Activated naive CD8-positive, alpha-beta T cell treated with anti-CD3 and anti-CD28 coated beads, Interleukin-2, amount 50 U/mL, for 16 hours (primary cell): ENCODE measurements at regions not wholly inside any gene's neighbourhood (a gene's known extent, or its start where the extent isn't known, plus 50 kb on each side); places are given as distances from the start of the nearest gene placed in this dataset.
"Not testable (repeated sequence)": the region's sequence is repeated elsewhere in the genome, so short reads cannot be mapped to it uniquely, and the experiment has no call there.

Experiments
- DNase-seq: peaks from one replicate; pipeline ENCODE4 v3.0.0-alpha.2; 2020; ENCODE audit warnings: low read depth, low spot score

- DNase-seq = no peak
These were observed 231.6 kb upstream of the ANKH start for GRCh38 chr5:15103130-15103529.

DNA sequence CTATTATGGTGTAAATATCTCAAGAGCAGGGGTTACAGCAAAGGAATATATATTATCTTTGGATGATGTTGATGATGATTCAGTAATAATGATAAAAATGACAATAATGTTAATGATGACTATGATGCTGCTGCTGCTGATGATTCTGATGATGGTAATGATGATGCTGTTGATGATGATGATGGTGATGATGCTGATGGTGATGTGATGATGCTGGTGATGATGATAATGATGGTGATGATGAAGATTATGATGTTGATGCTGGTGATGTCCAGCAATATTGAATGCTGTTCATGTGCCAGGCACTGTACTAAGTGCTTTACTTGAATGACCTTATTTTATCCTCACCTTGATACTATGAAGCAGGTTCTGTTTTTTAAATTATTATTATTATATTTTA lies 226.0 kb upstream of the ANKH start:
- no peak for DNase-seq

DNA sequence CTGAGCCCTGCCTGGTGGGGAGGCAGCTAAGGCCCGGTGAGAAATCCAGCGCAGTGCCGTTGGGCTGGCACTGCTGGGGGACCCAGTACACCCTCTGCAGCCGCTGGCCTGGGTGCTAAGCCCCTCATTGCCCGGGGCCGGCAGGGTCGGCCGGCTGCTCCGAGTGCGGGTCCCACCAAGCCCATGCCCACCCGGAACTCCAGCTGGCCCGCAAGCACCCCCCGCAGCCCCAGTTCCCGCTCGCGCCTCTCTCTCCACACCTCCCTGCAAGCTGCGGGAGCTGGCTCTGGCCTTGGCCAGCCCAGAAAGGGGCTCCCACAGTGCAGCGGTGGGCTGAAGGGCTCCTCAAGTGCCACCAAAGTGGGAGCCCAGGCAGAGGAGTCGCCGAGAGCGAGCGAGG lies 225.1 kb upstream of the ANKH start:
- not testable (repeated sequence) for DNase-seq

GRCh38 chr5:15092801-15093200 lies 221.2 kb upstream of the ANKH start:
- DNase-seq = no peak

DNA sequence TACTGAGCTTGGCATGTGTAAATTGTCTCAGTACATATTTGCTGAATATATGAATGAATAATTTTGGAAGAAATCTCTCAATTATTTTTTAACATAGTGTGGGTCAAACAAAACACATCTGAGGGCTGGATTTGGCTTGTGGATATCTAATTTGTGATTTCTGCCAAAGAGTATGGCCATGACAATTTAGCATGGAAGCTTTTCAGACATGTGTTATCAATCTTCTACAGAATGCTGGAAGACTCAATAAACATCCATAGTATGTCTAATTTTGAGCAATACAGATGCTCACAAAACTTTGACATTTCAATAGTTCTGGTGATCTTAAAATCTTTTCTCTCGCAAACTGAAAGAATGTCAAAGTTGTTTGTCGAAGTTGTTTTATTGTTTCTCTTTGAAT lies 214.1 kb upstream of the ANKH start:
- DNase-seq = no peak

- no peak for DNase-seq
These were observed 210.5 kb upstream of the ANKH start for GRCh38 chr5:15082096-15082495.

DNA sequence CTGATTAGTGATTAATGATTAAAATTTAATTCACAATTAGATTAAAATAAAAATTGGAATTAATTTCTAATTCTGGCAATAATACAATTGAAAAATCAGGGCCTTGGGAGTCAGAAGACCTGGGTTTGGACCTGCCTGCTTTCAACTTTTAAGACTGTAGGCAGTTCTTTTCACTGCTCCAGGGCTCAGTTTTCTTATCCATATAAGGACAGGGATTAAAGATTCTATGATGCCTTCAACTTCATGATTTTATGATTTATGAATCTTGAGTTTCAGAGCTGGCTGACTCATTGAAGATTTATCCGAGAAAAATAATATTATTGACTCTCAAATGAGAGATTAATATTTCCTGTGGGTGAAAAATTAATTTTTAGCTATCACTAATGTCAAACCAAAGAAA lies 208.6 kb upstream of the ANKH start:
- no peak for DNase-seq

DNA sequence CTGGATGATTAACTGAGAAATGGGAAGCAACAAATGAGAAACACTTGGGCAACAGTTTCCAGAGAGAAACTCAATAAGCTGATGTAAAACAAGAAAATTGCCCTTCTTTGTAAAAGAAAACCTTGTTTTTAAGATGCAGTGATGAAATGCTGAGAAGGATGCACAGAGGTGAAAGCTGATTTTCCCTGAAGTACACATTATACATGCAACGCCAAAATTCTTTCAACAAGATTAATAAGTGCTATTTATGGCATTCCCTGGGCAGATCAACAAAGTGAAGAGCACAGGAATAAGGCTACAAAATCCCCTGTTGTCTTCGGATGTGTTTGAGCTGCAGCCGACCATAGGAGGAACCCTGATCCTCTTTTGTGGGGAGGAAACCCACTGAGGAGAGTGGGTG lies 208.0 kb upstream of the ANKH start:
- DNase-seq = no peak

DNA sequence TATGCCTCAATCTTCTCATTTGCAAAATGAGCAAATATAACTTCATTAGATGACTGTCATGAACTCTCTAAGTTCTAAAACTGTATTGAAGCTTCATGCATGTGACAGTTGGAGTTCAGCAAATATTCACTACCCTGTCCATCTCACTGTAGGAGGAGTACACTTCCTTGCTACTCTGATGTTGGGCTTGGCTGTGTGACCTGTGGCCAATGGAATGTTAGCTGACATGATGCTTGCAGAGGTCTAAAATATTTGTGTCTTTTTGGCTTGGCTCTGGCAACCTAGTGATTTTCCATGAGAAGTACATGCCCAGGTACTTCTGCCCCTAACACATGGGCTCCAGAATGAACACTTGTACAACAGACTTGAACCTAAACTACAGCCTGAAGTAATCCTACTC lies 203.1 kb upstream of the ANKH start:
- no peak for DNase-seq

DNA sequence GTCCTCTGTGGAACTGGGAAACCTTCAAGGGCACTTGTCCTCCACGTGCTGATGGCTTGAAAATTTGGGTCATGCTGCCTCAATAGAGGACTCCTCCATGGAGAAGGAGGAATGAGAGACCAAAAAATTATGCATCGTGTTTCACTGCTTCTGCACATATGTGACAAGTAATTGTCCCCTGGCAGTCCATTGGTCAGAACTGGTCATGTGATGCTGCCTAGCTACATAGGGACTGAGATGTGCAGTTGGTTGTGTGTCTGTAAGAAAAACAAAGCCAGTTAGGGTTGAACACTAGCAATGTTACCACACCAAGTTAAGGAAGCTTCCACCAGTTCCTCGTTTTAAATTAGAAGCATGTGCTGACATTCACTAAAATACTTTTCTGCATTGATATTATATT lies 201.9 kb upstream of the ANKH start:
- no peak for DNase-seq

DNA sequence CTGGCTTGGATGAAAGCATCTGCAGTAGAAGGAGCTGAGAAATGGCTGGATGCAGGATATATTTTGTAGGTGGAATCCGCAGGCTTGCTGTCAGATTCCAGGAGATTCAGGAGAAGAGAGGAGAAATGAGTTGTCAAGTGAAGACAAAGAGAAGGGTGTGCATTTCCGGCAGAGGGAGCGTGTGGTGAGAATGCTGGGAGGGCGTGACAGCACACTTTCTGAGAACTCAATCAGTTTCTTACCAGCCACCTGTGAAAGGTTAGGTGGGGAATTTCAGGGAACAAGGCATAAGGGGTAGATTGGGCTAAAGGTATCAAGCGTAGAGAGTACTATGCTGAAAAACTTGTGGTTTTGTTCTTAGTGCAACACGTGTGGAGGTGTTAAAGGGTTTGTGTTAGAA lies 199.3 kb upstream of the ANKH start:
- no peak for DNase-seq

DNA sequence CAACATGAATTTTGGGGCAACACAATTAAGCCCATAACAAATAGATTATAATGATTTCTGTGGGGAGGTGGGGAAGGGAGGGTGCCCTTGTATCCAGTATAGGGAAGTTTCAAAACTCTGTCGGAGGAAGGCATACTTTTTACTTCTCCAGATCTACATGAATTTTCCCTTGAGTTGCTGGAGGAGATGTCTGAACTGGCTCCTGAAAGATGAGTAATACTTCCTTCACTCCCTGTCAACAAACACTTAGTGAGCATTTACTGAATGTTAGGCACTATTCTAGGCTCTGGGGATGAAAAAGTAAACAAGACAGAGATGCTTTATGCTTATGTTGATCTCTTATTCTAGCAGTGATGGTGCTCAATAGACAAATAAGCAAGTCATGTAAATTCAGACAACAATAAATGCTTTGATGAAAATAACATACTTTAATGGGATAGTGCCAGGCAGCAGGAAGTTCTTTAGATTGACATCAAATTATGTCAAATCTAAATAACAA lies 197.9 kb upstream of the ANKH start:
- no peak for DNase-seq

- no peak for DNase-seq
These were observed 193.5 kb upstream of the ANKH start for GRCh38 chr5:15065091-15065490.

DNA sequence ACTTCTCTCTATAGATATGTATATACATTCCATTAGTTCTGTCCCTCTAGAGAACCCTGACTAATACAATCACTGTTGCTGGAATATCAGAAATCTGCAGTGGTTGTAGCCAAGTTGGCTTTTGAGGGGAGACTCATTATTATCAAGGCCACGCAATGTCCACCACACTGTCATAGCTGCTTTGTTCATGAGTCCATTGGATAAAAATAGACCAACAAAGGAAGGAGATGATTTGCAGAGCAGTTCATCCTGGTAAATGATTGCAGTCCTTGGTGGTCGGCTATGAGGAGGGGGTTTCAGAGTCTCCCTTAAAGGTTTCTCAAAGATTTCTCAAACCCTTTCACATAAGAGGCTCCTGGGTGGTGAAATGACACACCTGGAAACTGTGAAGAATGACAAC lies 192.8 kb upstream of the ANKH start:
- DNase-seq = no peak

GRCh38 chr5:15056988-15057592 lies 185.5 kb upstream of the ANKH start:
- DNase-seq = no peak

GRCh38 chr5:15044521-15044920 lies 172.9 kb upstream of the ANKH start:
- DNase-seq = no peak

DNA sequence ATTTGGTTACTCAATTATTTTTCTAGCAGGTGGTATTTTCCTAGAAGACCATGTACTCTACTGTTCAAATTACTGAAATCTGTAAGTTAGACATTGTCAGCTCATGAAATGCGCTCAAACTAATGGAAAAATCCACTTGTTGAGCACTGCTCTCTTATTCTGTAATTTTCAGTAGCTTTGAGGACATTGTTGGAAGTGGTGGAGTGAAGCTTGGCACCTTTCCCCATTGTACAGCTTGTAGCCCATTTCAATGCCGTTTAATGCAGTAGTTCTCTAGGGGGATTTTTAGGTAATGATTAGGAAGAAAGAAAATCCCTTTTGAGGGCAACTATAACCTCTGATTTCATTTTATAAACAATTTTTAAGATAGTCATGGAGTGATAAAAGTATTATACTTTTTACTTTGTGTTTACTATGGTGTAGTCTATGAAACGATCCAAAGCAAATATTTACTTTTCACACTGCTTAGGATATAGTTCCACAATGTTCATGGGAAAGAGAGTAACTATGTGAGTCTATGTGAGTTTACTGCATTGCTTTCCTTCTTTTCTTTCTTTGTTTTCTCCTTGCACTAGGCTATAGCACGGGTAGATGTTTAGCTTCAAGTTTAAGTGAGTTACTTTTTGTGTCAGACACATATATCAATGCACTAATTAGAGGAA lies 165.8 kb upstream of the ANKH start:
- no peak for DNase-seq

DNA sequence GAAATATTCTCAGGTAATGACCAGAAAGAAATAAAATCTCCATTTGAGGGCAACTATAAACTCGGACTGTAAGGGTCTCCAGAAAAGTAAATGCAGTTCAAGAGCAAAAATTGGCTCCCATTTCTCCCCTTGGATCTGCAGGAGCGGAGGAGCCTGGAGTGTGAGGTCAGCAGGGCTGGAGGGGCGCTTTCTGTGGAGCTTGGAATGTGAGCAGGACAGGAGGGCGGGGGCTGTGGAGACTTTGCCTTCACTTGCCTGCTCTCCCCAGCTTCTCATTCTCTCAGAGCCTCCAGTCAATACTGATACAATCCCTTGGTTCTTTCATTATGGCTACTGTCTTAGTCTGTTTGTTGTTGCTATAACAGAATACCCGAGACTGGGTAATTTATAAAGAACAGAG lies 162.8 kb upstream of the ANKH start:
- no peak for DNase-seq

DNA sequence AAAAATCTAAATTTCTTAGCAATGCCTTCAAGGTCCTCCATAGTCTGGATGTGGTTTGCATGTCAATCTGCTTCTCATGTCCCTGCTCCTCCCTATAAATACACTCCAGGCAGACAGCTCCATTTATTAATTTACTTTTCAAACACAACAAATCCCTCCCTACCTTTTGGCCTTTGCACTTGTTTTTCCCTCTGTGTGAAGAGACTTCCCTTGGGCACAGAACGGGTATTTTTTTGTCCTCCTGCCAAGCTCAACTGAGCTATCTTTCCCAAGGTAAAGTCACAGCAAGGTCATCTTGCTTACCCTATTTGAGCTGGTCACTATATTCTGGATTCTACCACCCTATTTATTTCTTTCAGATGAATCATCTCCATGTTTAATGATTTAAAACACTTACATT lies 159.6 kb upstream of the ANKH start:
- DNase-seq = no peak

DNA sequence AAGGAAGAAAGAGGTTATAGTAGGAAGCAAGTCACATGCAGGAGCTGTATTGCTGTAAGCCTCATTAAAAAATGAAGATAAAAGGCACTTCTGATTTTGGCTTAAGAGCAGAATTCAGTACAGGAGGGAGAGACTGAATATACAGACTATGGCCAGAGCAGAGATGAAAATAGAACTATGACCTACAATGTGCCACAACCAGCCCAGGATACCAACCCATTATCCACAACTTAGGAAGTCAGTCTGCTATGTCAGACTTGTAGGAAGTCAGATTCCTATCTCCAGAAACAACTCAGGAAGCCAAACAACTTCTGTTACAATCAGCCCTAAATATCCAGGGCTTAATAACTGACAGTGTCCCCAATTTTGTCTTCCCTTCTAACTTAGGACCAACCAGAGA lies 156.2 kb upstream of the ANKH start:
- DNase-seq = no peak

DNA sequence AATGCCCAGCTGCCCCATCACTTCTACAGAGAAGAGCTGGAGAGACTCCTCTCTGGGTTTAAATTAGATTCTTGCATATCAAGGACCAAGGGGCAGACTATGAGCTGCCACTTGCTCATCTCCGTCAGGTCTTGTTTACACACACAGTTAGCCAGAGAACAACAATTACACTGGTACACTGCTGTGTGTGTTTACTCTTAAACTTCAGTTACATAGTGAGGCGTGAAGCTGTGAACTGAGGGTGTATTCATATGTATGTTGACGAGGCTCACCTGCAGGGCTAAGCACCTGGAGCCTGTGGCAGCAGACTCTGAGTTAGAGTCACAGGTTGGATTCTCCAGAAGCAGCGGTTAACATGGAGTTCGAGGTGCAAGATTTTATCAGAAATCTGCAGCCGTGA lies 155.4 kb upstream of the ANKH start:
- no peak for DNase-seq

DNA sequence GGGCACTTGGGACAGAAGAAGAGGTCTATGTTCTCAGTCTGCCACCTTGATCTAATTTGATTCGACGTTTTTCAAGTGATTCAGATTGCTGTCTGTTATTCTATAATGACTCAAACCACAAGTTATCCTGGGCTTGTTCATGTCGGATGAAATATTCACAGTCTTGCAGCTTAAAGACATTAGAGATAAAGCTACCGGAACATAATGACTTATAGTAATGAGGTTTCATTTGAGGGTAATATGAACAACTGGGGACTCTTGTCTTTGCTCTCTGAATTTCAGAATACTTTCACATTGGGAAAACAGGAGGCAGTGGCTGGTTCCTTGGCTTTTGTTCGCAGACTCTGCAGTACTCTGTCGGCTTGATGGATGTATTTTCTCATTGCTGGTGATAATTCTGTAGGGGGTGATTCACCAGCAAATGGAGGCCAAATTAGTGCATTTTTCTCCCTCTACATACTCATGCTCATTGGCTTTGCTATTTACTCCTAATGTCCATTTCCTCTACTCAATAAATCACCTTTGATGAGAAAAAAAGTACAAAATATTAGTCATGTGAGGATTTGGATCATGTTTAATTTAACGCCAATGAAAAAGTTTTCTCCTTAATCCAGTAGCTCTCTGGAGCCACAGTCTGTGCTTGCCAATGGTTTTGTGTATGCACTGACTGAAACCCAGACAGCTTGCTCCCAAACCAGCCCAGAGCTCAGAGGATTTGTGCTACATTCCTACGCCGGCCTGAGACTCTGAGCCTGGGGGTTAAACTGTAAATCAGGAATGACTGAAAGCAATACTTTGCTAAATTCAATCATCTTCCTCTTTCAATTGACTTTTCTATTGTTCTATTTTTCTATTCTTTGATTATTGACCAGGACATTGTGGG lies 154.7 kb upstream of the ANKH start:
- DNase-seq = no peak

- DNase-seq = no peak
These were observed 152.3 kb upstream of the ANKH start for GRCh38 chr5:15023846-15024245.
